Fibroblast of villous mesenchyme (primary cell): ENCODE measurements at regions not wholly inside any gene's neighbourhood (a gene's known extent, or its start where the extent isn't known, plus 50 kb on each side); places are given as distances from the start of the nearest gene placed in this dataset.

ENCODE experiments used
- DNase-seq: peaks from one replicate; pipeline ENCODE4 v3.0.0-alpha.2; 2010; ENCODE audit warnings: low read depth
- H3K4me3 ChIP-seq: 2 replicates; pipeline ENCODE4 v1.5.1; 2011; ENCODE audit warnings: low read depth, mild to moderate bottlenecking, low read length
- CTCF ChIP-seq: IDR thresholded peaks from 2 replicates; pipeline ENCODE4 v1.5.1; 2012; ENCODE audit warnings: low read depth, mild to moderate bottlenecking, low read length; ENCODE audit not compliant: insufficient read depth

- DNase-seq = no peak
- TF ChIP-seq CTCF = no peak
- H3K4me3 ChIP-seq = no peak overlapping the region
Measured at GRCh38 chr5:2196416-2196815, 313.7 kb upstream of the IRX4 start.

- no peak overlapping the region for H3K4me3 ChIP-seq
- TF ChIP-seq CTCF = no peak
- no peak for DNase-seq
Measured at GRCh38 chr5:2194949-2195348, 312.2 kb upstream of the IRX4 start.

- DNase-seq = no peak
- no peak for TF ChIP-seq CTCF
- no peak overlapping the region for H3K4me3 ChIP-seq
Measured at GRCh38 chr5:2194236-2194555, 311.5 kb upstream of the IRX4 start.

GRCh38 chr5:2193542-2194235 lies 311.0 kb upstream of the IRX4 start:
- no peak overlapping the region for H3K4me3 ChIP-seq
- no peak for DNase-seq
- TF ChIP-seq CTCF = no peak

GRCh38 chr5:2193142-2193541 lies 310.4 kb upstream of the IRX4 start:
- H3K4me3 ChIP-seq = no peak overlapping the region
- no peak for TF ChIP-seq CTCF
- DNase-seq = no peak

- TF ChIP-seq CTCF = no peak
- no peak for DNase-seq
- no peak overlapping the region for H3K4me3 ChIP-seq
Measured at GRCh38 chr5:2192496-2192895, 309.8 kb upstream of the IRX4 start.

GRCh38 chr5:2191972-2192371 lies 309.2 kb upstream of the IRX4 start:
- no peak for DNase-seq
- TF ChIP-seq CTCF = no peak
- no peak overlapping the region for H3K4me3 ChIP-seq
